Glutamatergic neuron (in vitro differentiated cells): ENCODE measurements at regions not wholly inside any gene's neighbourhood (a gene's known extent, or its start where the extent isn't known, plus 50 kb on each side); places are given as distances from the start of the nearest gene placed in this dataset.

Source experiments
- DNase-seq: peaks from one replicate; pipeline ENCODE4 v3.0.0; 2022
- H3K27ac Mint-ChIP-seq: one replicate; pipeline ENCODE4 v1.8.0; 2020; ENCODE audit warnings: mild to moderate bottlenecking, mixed read lengths, inconsistent platforms; ENCODE audit not compliant: unreplicated experiment
- H3K27me3 Mint-ChIP-seq: one replicate; pipeline ENCODE4 v1.8.0; 2020; ENCODE audit warnings: mild to moderate bottlenecking, moderate library complexity, mixed read lengths, inconsistent platforms; ENCODE audit not compliant: unreplicated experiment
- H3K36me3 Mint-ChIP-seq: one replicate; pipeline ENCODE4 v1.8.0; 2020; ENCODE audit warnings: mild to moderate bottlenecking, mixed read lengths, inconsistent platforms; ENCODE audit not compliant: unreplicated experiment
- H3K4me1 Mint-ChIP-seq: one replicate; pipeline ENCODE4 v1.8.0; 2020; ENCODE audit warnings: mild to moderate bottlenecking, low read depth, mixed read lengths, inconsistent platforms; ENCODE audit not compliant: unreplicated experiment
- H3K4me3 Mint-ChIP-seq: one replicate; pipeline ENCODE4 v1.8.0; 2020; ENCODE audit warnings: mild to moderate bottlenecking, mixed read lengths, inconsistent platforms; ENCODE audit not compliant: unreplicated experiment
- H3K9me3 Mint-ChIP-seq: one replicate; pipeline ENCODE4 v1.8.0; 2020; ENCODE audit warnings: mild to moderate bottlenecking, moderate library complexity, mixed read lengths, inconsistent platforms; ENCODE audit not compliant: unreplicated experiment
- TF ChIP-seq, protein P1 (sequence below): fragments of 200-600 bp; sonication (generic); IDR thresholded peaks from one replicate; pipeline ENCODE4 v1.5.0; 2021; ENCODE audit not compliant: partially characterized antibody, unreplicated experiment

DNA sequence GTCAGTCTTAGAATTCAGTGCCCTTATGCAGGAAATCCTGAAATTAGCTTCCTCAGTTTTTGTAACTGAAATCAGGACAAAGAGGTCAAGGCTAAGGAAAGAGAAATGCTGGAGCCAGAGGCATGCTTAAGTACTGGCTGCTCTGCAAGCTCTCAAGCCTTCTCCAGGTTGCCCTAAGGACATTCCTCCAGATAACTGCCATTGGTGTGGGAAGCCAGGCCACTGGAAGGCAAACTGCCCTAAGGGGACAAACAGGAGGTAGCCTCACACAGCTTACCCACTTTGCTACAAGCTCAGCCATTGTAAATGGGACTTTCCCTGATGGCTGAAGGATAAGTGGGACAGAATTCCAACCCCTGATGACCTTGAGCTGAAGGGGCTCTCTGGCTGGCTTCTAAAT is 606.9 kb upstream of the PCDH10 start:
- no peak overlapping the region for H3K27ac Mint-ChIP-seq
- no peak for DNase-seq
- H3K9me3 Mint-ChIP-seq, result no peaks in the 10 kb centered on the region
- H3K4me3 Mint-ChIP-seq, result no peak overlapping the region
- H3K4me1 Mint-ChIP-seq, result no peaks in the 10 kb centered on the region
- H3K36me3 Mint-ChIP-seq, result no peaks in the 10 kb centered on the region
- TF ChIP-seq, protein P1, sequence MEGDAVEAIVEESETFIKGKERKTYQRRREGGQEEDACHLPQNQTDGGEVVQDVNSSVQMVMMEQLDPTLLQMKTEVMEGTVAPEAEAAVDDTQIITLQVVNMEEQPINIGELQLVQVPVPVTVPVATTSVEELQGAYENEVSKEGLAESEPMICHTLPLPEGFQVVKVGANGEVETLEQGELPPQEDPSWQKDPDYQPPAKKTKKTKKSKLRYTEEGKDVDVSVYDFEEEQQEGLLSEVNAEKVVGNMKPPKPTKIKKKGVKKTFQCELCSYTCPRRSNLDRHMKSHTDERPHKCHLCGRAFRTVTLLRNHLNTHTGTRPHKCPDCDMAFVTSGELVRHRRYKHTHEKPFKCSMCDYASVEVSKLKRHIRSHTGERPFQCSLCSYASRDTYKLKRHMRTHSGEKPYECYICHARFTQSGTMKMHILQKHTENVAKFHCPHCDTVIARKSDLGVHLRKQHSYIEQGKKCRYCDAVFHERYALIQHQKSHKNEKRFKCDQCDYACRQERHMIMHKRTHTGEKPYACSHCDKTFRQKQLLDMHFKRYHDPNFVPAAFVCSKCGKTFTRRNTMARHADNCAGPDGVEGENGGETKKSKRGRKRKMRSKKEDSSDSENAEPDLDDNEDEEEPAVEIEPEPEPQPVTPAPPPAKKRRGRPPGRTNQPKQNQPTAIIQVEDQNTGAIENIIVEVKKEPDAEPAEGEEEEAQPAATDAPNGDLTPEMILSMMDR, result no peak
- H3K27me3 Mint-ChIP-seq, result peaks cover 2% of the 10 kb centered on the region

DNA sequence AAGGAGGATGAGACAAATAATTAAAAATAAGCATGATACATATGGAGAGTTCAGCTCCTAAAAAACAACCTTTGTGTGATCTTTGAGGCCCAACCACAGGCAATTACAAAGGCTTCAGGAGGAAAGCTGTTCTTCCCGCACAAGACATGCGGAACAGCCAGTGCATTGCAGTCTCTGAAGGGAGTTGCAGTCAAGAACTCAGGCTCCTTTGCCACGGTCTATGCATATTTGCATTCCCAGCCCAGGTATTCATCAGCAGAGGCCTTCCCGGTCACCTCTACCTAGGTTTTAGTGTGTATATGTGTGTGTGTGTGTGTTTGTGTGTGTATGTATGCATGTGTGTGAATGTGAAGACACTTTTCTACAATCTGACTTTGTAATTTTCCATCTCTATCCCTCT is 600.6 kb upstream of the PCDH10 start:
- Mint-ChIP-seq H3K9me3 (no peaks in the 10 kb centered on the region), H3K27ac (no peak overlapping the region), H3K36me3 (no peaks in the 10 kb centered on the region)

DNA sequence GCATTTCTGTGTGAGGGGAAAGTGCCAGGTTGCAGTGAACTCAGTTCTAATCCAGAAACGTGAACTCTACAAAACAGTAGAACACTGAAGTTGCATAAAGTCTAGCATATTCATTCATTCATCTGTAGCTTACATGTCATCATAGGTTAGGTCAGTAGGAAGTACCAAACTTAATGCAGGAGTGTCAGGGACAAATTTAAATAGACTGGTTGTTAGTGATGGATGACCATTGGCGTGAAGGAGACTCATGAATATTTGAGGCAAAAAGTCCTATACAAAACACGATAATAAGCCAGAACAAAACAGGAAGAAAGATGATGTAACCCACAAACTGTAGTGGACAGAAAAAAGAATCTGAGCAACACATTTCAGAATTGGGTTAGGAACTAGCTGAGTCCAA is 592.8 kb upstream of the PCDH10 start:
- Mint-ChIP-seq H3K9me3 (no peaks in the 10 kb centered on the region), H3K4me1 (peaks cover 3% of the 10 kb centered on the region), H3K4me3 (no peak overlapping the region), H3K27ac (no peak overlapping the region), H3K36me3 (no peaks in the 10 kb centered on the region), H3K27me3 (no peaks in the 10 kb centered on the region)
- TF ChIP-seq, protein P1, result no peak
- DNase-seq, result no peak

More for the DNA sequence above, 600.6 kb upstream of the PCDH10 start:
- DNase-seq, result no peak
- Mint-ChIP-seq H3K27me3 (no peaks in the 10 kb centered on the region), H3K4me1 (no peaks in the 10 kb centered on the region), H3K4me3 (no peak overlapping the region)
- TF ChIP-seq, protein P1, result no peak

DNA sequence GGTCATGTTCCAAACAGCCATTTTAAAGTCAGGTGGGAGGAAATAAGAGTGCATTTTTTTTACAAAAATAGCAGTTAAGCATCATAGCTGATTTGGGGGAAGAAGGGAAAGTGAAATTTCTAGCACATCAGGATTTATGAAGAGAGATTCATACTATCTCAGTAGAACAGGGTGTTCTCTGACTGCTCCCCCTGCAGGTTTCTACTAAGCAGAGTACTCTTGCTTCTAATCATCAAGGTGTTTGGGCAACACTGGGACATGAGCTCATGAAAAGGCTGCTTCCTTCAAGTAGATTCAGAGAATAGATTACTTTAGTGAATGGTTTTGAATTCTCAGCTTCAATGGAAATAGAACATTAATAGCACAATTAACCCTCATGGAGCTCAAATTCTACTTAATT is 591.4 kb upstream of the PCDH10 start:
- Mint-ChIP-seq H3K4me1 (peaks cover 3% of the 10 kb centered on the region), H3K27ac (no peak overlapping the region), H3K9me3 (no peaks in the 10 kb centered on the region), H3K4me3 (no peak overlapping the region), H3K27me3 (no peaks in the 10 kb centered on the region), H3K36me3 (no peaks in the 10 kb centered on the region)
- TF ChIP-seq, protein P1, result no peak
- DNase-seq, result no peak

DNA sequence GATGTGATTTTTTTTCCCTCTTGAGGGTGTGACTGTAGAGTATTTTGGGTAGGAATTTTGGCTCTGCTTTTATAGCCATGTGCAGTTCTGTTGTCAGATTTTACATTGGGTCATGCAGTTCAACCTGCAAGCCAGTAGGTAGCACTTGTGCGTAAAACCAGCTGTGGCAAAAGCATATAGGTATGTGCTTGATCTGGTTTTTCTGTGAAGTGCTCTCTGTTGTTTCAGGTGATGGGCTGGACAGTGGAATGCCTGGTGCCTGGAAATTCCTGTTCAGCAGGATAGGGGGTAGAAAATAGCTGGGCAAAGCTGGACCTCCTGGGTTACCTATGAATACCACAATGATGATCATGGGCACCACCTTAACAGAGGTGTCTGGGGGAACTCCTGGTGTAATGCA is 584.2 kb upstream of the PCDH10 start:
- TF ChIP-seq, protein P1, result no peak
- no peaks in the 10 kb centered on the region for H3K36me3 Mint-ChIP-seq
- no peak overlapping the region for H3K4me3 Mint-ChIP-seq
- no peak overlapping the region for H3K27ac Mint-ChIP-seq
- DNase-seq, result no peak
- H3K27me3 Mint-ChIP-seq, result no peaks in the 10 kb centered on the region
- no peaks in the 10 kb centered on the region for H3K4me1 Mint-ChIP-seq
- H3K9me3 Mint-ChIP-seq, result no peaks in the 10 kb centered on the region
